Tibial nerve (tissue), 4 donors: ENCODE measurements at regions not wholly inside any gene's neighbourhood (a gene's known extent, or its start where the extent isn't known, plus 50 kb on each side); places are given as distances from the start of the nearest gene placed in this dataset.

Source experiments
- DNase-seq, 2 donors: peaks; one replicate each; pipeline ENCODE4 v3.0.0-alpha.2; 2019; ENCODE audit warnings: low spot score in 2 of 2
- H3K27ac ChIP-seq, 4 donors: fragments of 200-600 bp; sonication (generic) in 3 of 4; one replicate each; pipeline ENCODE4 v1.5.1; 2017 to 2019; ENCODE audit warnings: mild to moderate bottlenecking in 1 of 4
- H3K27me3 ChIP-seq, 2 donors: fragments of 200-600 bp; sonication (generic) in 1 of 2; one replicate each; pipeline versions ENCODE4 v1.5.1 to v1.6.0; 2017 to 2019
- H3K36me3 ChIP-seq, 3 donors: fragments of 200-600 bp; sonication (generic); one replicate each; pipeline ENCODE4 v1.5.1; 2018 to 2019
- H3K4me1 ChIP-seq, 4 donors: fragments of 200-600 bp; sonication (generic) in 3 of 4; one replicate each; pipeline ENCODE4 v1.5.1; 2017 to 2019
- H3K4me3 ChIP-seq, 4 donors: fragments of 200-600 bp; sonication (generic) in 3 of 4; one replicate each; pipeline ENCODE4 v1.5.1; 2017 to 2019; ENCODE audit warnings: mild to moderate bottlenecking in 1 of 4, moderate library complexity in 1 of 4
- H3K9me3 ChIP-seq, 4 donors: fragments of 200-600 bp; sonication (generic) in 3 of 4; one replicate each; pipeline ENCODE4 v1.5.1; 2017 to 2019
- EP300 ChIP-seq, 2 donors: sonication (generic); formaldehyde crosslinking; IDR thresholded peaks; one replicate each; pipeline ENCODE4 v1.6.1; 2017; ENCODE audit warnings: antibody characterized with exemption in 2 of 2, mild to moderate bottlenecking in 1 of 2
- POLR2A ChIP-seq, 2 donors: fragments of 450-650 bp; IDR thresholded peaks; one replicate each; pipeline ENCODE4 v1.6.1; 2017; ENCODE audit warnings: antibody characterized with exemption in 2 of 2, mild to moderate bottlenecking in 2 of 2, moderate library complexity in 2 of 2
- WGBS, 2 donors: methylation state at CpG; one replicate each; pipeline ENCODE4 v1.1.5; 2018; 5-methylcytosine and 5-hydroxymethylcytosine counted together
- TF ChIP-seq, protein P1 (sequence below), 5 experiments: fragments of 200-600 bp in 3 of 5; fragments of 450-650 bp in 2 of 5; sonication (generic) in 3 of 5; IDR thresholded peaks; one replicate each; pipeline ENCODE4 v1.5.1; 2016 to 2019; ENCODE audit warnings: antibody characterized with exemption in 5 of 5, mild to moderate bottlenecking in 3 of 5, moderate library complexity in 2 of 5

DNA sequence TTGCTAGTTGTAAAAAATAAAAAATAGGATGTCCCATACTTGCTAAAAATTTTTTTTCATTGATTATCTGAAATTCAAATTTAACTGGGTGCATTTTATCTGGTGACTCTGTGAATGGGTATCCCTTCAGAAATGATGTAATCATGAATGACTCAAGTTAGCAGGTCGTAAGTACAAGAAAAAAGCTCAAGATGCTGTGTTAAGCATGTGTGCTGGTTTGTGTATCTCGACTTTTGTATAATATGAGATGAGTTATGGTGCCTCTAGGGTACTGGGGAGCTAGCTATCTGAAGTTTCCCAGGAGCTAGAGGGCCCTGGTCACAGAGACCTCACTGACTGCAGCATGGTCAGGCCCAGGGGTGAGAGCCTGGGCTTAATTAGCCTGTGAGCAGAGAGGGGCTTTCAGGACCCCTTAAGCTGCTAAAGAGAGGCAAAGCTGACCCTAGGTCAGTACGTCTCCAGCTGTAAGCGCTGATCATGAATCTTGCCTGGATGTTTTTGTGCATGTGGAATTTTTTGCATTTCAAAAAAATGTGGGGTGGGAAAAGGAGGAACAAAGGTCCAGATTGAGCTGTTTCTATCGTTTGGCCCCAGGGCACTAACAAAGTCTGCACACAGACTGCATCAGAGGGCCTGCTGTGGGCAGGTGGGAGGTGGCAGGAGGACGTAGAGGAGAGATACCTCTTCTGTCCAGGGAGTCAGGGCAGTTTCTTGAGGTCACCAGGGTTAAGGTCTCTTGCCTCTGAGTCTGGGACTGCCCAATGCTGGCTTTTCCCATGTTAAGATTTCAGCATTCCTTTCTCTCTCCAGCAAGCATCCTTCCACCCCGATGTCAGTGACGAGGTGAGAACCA lies 233.2 kb upstream of the TPM1 start:
- Histone ChIP-seq H3K27ac (no peak overlapping the region), H3K27me3 (no peaks in the 10 kb centered on the region), H3K4me3 (no peak overlapping the region), H3K36me3 (peaks cover 0 to 85% (median 6%) of the 10 kb centered on the region in 3 donors), H3K9me3 (no peaks in the 10 kb centered on the region), H3K4me1 (no peaks in the 10 kb centered on the region)
- DNase-seq = no peak
- 48 to 55% methylated on average over 8 of the region's 8 CpGs for WGBS, 2 donors
- TF ChIP-seq POLR2A (IDR thresholded peaks at IDR 0.05) (no peak), EP300 (IDR thresholded peaks at IDR 0.05) (no peak)
- TF ChIP-seq, protein P1, sequence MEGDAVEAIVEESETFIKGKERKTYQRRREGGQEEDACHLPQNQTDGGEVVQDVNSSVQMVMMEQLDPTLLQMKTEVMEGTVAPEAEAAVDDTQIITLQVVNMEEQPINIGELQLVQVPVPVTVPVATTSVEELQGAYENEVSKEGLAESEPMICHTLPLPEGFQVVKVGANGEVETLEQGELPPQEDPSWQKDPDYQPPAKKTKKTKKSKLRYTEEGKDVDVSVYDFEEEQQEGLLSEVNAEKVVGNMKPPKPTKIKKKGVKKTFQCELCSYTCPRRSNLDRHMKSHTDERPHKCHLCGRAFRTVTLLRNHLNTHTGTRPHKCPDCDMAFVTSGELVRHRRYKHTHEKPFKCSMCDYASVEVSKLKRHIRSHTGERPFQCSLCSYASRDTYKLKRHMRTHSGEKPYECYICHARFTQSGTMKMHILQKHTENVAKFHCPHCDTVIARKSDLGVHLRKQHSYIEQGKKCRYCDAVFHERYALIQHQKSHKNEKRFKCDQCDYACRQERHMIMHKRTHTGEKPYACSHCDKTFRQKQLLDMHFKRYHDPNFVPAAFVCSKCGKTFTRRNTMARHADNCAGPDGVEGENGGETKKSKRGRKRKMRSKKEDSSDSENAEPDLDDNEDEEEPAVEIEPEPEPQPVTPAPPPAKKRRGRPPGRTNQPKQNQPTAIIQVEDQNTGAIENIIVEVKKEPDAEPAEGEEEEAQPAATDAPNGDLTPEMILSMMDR (IDR thresholded peaks at IDR 0.05) = no peak

DNA sequence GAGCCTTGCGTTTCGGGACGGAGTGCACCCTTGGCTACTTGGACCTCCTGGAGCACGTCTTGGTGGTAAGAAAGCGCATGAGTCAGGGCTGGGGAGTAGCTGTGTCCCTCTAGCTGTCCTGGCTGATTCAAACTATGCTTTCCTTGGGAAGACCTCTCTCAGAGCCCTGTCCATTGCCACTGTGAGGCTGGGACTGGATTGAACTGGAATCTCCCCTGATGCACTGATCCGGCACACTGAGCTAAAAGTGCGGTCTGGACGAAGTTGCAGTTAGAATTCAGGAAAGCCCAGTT lies 232.6 kb upstream of the TPM1 start:
- TF ChIP-seq EP300 (IDR thresholded peaks at IDR 0.05) = no peak
- no peak for TF ChIP-seq POLR2A (IDR thresholded peaks at IDR 0.05)
- TF ChIP-seq, protein P1 (IDR thresholded peaks at IDR 0.05) = no peak
- no peak for DNase-seq
- H3K4me3 ChIP-seq = no peak overlapping the region
- 88 to 95% methylated on average over 8 of the region's 8 CpGs for WGBS, 2 donors
- H3K36me3 ChIP-seq = peaks cover 0 to 79% (median 6%) of the 10 kb centered on the region in 3 donors
- H3K27ac ChIP-seq = no peak overlapping the region
- no peaks in the 10 kb centered on the region for H3K9me3 ChIP-seq
- no peaks in the 10 kb centered on the region for H3K27me3 ChIP-seq
- H3K4me1 ChIP-seq = no peaks in the 10 kb centered on the region

DNA sequence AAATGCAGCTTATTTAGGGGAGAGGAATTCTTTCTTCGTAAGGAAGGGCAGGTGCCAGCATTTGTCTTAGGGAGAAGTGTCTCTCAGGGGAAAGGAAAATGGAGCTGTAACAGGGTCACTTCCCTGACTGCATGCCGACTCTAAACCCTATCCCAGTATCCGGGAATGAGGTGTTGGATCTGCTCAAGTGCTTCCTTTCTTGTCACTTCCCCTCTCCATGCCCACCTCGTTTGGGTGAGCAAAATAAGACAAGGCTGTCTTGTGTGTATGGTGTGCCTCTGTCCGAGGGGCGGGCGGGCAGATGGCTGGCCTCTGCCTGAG lies 230.1 kb upstream of the TPM1 start:
- peaks cover 0 to 61% (median 0%) of the 10 kb centered on the region in 3 donors for H3K36me3 ChIP-seq
- TF ChIP-seq, protein P1 (IDR thresholded peaks at IDR 0.05) = no peak
- TF ChIP-seq POLR2A (IDR thresholded peaks at IDR 0.05) (no peak), EP300 (IDR thresholded peaks at IDR 0.05) (no peak)
- WGBS, 2 donors = 88 to 91% methylated on average over 7 of the region's 7 CpGs
- no peak for DNase-seq
- H3K27ac ChIP-seq = no peak overlapping the region
- no peak overlapping the region for H3K4me3 ChIP-seq
- H3K9me3 ChIP-seq = no peaks in the 10 kb centered on the region
- no peaks in the 10 kb centered on the region for H3K4me1 ChIP-seq
- no peaks in the 10 kb centered on the region for H3K27me3 ChIP-seq

DNA sequence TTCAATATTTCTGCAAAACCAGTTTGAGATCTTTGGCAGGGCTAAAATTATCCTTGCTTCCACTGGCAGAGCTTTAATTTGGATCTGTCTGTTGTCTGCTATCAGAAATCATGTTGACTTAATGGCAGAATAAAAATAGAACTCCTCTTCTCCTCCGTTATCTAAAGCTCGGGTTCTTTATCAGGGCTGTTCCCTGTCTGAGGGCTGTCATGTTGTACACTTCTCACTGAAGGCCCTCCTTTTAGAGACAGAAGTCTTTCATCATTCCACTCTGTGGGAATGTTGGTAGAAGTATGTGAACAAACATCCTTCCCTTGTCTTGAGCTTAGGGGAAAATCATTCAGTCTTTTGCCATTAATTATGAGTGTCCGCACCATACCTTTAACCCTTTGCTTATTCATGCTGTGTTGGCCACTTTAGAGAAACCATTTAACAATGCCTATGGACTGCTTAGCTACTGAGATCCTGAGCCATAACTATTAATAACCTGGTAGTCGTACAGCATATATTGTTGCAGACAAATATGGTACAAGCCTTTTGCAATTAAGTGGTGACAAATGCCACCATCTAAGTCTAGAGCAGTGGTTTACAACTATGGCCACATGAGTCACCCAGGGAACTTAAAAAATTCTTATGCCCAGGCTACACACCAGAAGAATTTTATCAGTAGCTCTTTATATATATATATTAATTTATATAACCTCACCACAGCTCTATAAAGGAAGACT lies 226.0 kb upstream of the TPM1 start:
- no peak for DNase-seq

More for the DNA sequence above, 226.0 kb upstream of the TPM1 start:
- Histone ChIP-seq H3K27ac (no peak overlapping the region), H3K4me3 (no peak overlapping the region), H3K36me3 (peaks cover 0 to 48% (median 0%) of the 10 kb centered on the region in 3 donors), H3K4me1 (no peaks in the 10 kb centered on the region), H3K9me3 (no peaks in the 10 kb centered on the region), H3K27me3 (no peaks in the 10 kb centered on the region)
- 77 to 79% methylated on average over 4 of the region's 4 CpGs for WGBS, 2 donors
- TF ChIP-seq, protein P1 (IDR thresholded peaks at IDR 0.05) = no peak
- TF ChIP-seq POLR2A (IDR thresholded peaks at IDR 0.05) (no peak), EP300 (IDR thresholded peaks at IDR 0.05) (no peak)
